CD4-positive, alpha-beta T cell (primary cell): ENCODE measurements at regions not wholly inside any gene's neighbourhood (a gene's known extent, or its start where the extent isn't known, plus 50 kb on each side); places are given as distances from the start of the nearest gene placed in this dataset.

Experiments used
- ATAC-seq: fragments of 200-7000 bp; cut with Tn5 transposase; one replicate; pipeline ENCODE4 v1.10.0; 2022; ENCODE audit warnings: mild to moderate bottlenecking; ENCODE audit not compliant: poor library complexity
- CTCF ChIA-PET: fragments of 350-600 bp; sonication (Branson Sonifier 250); formaldehyde crosslinking; loops from one replicate; lab custom pipeline; 2021; ENCODE audit warnings: antibody characterized with exemption, inconsistent platforms; lab: Charles Lee
- POLR2A ChIA-PET: fragments of 350-600 bp; sonication (Branson Sonifier 250); formaldehyde crosslinking; loops from one replicate; lab custom pipeline; 2021; ENCODE audit warnings: antibody characterized with exemption, inconsistent platforms; lab: Charles Lee
- DNase-seq, 14 experiments: peaks; one replicate each; pipeline ENCODE4 v3.0.0-alpha.2; 2013 to 2020; ENCODE audit warnings: mixed read lengths in 2 of 14
- H3K27ac ChIP-seq, 2 donors: one replicate each; pipeline versions ENCODE4 v1.5.1 to v1.7.0; 2013; ENCODE audit warnings: low read length in 2 of 2, low read depth in 1 of 2, mild to moderate bottlenecking in 1 of 2
- H3K27me3 ChIP-seq, 2 experiments: 1 replicate in 1 of 2; 2 replicates in 1 of 2; pipeline versions ENCODE4 v1.6.1 to v1.7.0; 2013; ENCODE audit warnings: low read length in 2 of 2, control low read depth in 1 of 2, mild to moderate bottlenecking in 1 of 2, moderate library complexity in 1 of 2; ENCODE audit not compliant: insufficient read depth in 2 of 2, control insufficient read depth in 1 of 2
- H3K36me3 ChIP-seq: one replicate; pipeline ENCODE4 v1.6.1; 2013; ENCODE audit warnings: low read length, control low read depth; ENCODE audit not compliant: insufficient read depth
- H3K4me1 ChIP-seq: one replicate; pipeline ENCODE4 v1.6.1; 2013; ENCODE audit warnings: low read length, control low read depth; ENCODE audit not compliant: insufficient read depth
- H3K4me3 ChIP-seq: one replicate; pipeline ENCODE4 v1.5.1; 2013; ENCODE audit warnings: mild to moderate bottlenecking, low read length, moderate library complexity
- H3K9me3 ChIP-seq, 2 experiments: 1 replicate in 1 of 2; 2 replicates in 1 of 2; pipeline versions ENCODE4 v1.6.1 to v1.7.0; 2013; ENCODE audit warnings: low read length in 2 of 2, mild to moderate bottlenecking in 2 of 2, control low read depth in 1 of 2, moderate library complexity in 1 of 2; ENCODE audit not compliant: control insufficient read depth in 1 of 2, insufficient read depth in 1 of 2
- H3K27ac Mint-ChIP-seq: one replicate; pipeline ENCODE4 v1.8.0; 2020; ENCODE audit warnings: mixed read lengths
- H3K27me3 Mint-ChIP-seq: one replicate; pipeline ENCODE4 v1.8.0; 2021; ENCODE audit warnings: mixed read lengths
- H3K36me3 Mint-ChIP-seq: one replicate; pipeline ENCODE4 v1.8.0; 2021; ENCODE audit warnings: low read depth, mixed read lengths
- H3K4me1 Mint-ChIP-seq: one replicate; pipeline ENCODE4 v1.8.0; 2021; ENCODE audit warnings: low read depth, mixed read lengths
- H3K4me3 Mint-ChIP-seq: one replicate; pipeline ENCODE4 v1.8.0; 2020; ENCODE audit warnings: mild to moderate bottlenecking, mixed read lengths
- H3K9me3 Mint-ChIP-seq: one replicate; pipeline ENCODE4 v1.8.0; 2020; ENCODE audit warnings: mixed read lengths
- intact Hi-C, 2 experiments: fragments of 100-400 bp; cut with DNase I in 1 of 2; cut with micrococcal nuclease in 1 of 2; formaldehyde crosslinking; loops; one replicate each; pipeline versions ENCODE4 v1.15.1 to v1.9.0; 2023 to 2025; cut with DNase I, micrococcal nuclease
- TF ChIP-seq, protein P1 (sequence below): fragments of 200-600 bp; IDR thresholded peaks from one replicate; pipeline ENCODE4 v1.8.0; 2022; ENCODE audit warnings: antibody characterized with exemption, mild to moderate bottlenecking

DNA sequence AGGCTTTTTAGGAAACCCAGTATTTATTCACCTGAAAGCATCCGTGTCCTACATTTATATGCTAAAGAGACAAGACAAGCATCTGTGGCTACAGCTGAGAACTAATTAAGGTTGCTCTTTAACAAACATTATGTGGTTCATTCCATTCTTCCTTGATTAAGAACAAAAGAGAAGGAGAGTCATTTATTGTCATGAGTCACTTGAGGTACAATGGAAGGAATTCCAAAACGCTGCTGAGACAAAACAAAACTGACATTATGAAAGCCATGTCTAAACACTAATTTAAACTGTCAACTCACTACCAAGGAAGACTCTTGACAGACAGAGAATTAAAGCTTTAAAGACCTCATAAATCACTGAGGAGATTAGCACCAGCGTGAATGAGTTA, 214.4 kb downstream of the BMP4 start:
- H3K27me3 Mint-ChIP-seq: peaks cover 3% of the 10 kb centered on the region
- no peak overlapping the region for H3K27ac ChIP-seq
- POLR2A ChIA-PET: no interaction called here
- H3K36me3 ChIP-seq: no peaks in the 10 kb centered on the region
- no peak overlapping the region for H3K27ac Mint-ChIP-seq
- H3K4me3 Mint-ChIP-seq: no peak overlapping the region
- DNase-seq: no peak
- H3K27me3 ChIP-seq: no peaks in the 10 kb centered on the region
- no peak for ATAC-seq
- H3K4me3 ChIP-seq: no peak overlapping the region
- no peaks in the 10 kb centered on the region for H3K9me3 Mint-ChIP-seq
- H3K9me3 ChIP-seq: no peaks in the 10 kb centered on the region
- CTCF ChIA-PET: no interaction called here
- no peaks in the 10 kb centered on the region for H3K4me1 Mint-ChIP-seq
- TF ChIP-seq, protein P1, sequence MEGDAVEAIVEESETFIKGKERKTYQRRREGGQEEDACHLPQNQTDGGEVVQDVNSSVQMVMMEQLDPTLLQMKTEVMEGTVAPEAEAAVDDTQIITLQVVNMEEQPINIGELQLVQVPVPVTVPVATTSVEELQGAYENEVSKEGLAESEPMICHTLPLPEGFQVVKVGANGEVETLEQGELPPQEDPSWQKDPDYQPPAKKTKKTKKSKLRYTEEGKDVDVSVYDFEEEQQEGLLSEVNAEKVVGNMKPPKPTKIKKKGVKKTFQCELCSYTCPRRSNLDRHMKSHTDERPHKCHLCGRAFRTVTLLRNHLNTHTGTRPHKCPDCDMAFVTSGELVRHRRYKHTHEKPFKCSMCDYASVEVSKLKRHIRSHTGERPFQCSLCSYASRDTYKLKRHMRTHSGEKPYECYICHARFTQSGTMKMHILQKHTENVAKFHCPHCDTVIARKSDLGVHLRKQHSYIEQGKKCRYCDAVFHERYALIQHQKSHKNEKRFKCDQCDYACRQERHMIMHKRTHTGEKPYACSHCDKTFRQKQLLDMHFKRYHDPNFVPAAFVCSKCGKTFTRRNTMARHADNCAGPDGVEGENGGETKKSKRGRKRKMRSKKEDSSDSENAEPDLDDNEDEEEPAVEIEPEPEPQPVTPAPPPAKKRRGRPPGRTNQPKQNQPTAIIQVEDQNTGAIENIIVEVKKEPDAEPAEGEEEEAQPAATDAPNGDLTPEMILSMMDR: no peak
- H3K36me3 Mint-ChIP-seq: no peaks in the 10 kb centered on the region
- no peaks in the 10 kb centered on the region for H3K4me1 ChIP-seq
- intact Hi-C loops: no loop called here

DNA sequence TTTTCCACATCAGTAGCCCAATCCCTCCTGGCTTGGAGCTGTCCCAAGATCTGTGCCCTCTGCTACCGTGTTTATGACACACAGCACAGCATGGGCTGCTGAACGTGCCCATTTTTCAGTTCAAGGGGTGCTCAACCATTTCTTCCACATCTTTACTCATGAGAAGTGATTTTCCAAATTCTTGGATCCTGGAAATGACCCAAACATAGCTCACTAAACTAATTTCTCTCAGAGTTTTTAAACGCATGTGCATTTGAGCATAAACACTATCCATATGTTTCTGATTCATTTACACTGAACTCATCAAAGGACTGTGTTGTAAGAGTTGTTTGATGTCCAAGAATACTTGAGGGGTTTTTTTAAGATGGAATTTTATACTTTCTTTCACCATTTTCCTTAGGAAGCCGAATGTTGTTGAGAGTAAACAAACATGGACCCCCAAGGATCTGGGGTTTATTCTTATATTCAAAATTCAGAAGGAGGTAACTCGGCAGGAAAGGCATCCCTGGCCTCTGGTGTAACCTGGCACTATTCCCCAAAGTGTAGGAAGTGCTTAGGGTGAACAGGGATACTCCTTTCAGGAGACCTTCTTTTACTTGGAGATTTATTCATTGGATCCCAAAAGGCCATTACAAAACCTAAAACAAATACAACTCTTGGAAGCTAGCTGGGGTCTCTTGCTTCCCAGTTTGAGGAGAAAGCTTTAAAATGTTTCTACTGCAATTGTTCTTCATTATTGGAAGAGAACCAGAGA, 215.0 kb downstream of the BMP4 start:
- ChIA-PET CTCF (no interaction called here), POLR2A (no interaction called here)
- H3K27ac Mint-ChIP-seq: no peak overlapping the region
- no peak overlapping the region for H3K4me3 ChIP-seq
- no peaks in the 10 kb centered on the region for H3K27me3 Mint-ChIP-seq
- H3K9me3 ChIP-seq: no peaks in the 10 kb centered on the region
- TF ChIP-seq, protein P1: no peak
- DNase-seq: no peak
- no peaks in the 10 kb centered on the region for H3K27me3 ChIP-seq
- no peak overlapping the region for H3K27ac ChIP-seq
- H3K4me3 Mint-ChIP-seq: no peak overlapping the region
- H3K36me3 Mint-ChIP-seq: no peaks in the 10 kb centered on the region
- no peaks in the 10 kb centered on the region for H3K9me3 Mint-ChIP-seq
- intact Hi-C loops: no loop called here
- H3K4me1 Mint-ChIP-seq: no peaks in the 10 kb centered on the region
- no peaks in the 10 kb centered on the region for H3K4me1 ChIP-seq
- no peaks in the 10 kb centered on the region for H3K36me3 ChIP-seq
- no peak for ATAC-seq

DNA sequence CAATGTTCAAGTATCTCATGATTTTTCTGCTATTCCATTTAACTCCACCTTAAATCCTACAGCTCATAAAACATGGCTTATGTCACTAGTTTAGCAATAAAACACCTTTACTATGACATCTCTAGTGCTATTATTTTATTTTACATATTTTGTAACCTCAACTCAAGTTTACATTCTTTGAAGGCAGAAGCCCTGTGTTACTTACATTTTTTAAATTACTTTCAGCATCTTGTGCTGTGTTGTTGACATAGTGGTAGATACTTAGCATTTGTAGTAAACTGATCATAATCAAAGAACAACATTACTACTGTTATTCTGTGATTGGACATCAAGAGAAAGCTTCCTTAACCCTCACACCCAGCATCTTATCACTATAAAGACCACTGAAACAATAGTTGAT, 216.1 kb downstream of the BMP4 start:
- ChIA-PET CTCF (no interaction called here), POLR2A (no interaction called here)
- Histone ChIP-seq H3K36me3 (no peaks in the 10 kb centered on the region), H3K9me3 (no peaks in the 10 kb centered on the region), H3K27me3 (no peaks in the 10 kb centered on the region), H3K27ac (no peak overlapping the region), H3K4me3 (no peak overlapping the region), H3K4me1 (no peaks in the 10 kb centered on the region)
- H3K9me3 Mint-ChIP-seq: no peaks in the 10 kb centered on the region
- no peak overlapping the region for H3K4me3 Mint-ChIP-seq
- H3K27ac Mint-ChIP-seq: no peak overlapping the region
- H3K4me1 Mint-ChIP-seq: no peaks in the 10 kb centered on the region
- no peaks in the 10 kb centered on the region for H3K27me3 Mint-ChIP-seq
- DNase-seq (no peak), ATAC-seq (no peak)
- TF ChIP-seq, protein P1: no peak
- H3K36me3 Mint-ChIP-seq: no peaks in the 10 kb centered on the region
- intact Hi-C loops: no loop called here
